HepG2 (cell line): ENCODE measurements at regions not wholly inside any gene's neighbourhood (a gene's known extent, or its start where the extent isn't known, plus 50 kb on each side); places are given as distances from the start of the nearest gene placed in this dataset.

Source experiments
- ATAC-seq: fragments of 200-7000 bp; cut with Tn5 transposase; 3 replicates; pipeline ENCODE4 v1.9.1; 2020; ENCODE audit warnings: mild to moderate bottlenecking, moderate library complexity
- BruUV-seq: library from RNA; stranded (reverse); fragments of 400-500 nt; replicated peaks from 2 replicates; lab custom pipeline; 2021; lab: Mats Ljungman, UMichigan
- CTCF ChIA-PET: fragments of 300-600 bp; formaldehyde crosslinking; extraction: SDS; loops from one replicate; lab custom pipeline; 2021; ENCODE audit warnings: low total read pairs, inconsistent platforms, low intra/inter-chr PET ratio; lab: Yijun Ruan, JAX
- POLR2A ChIA-PET: fragments of 350-600 bp; sonication (Branson Sonifier 250); formaldehyde crosslinking; loops from one replicate; lab custom pipeline; 2020; ENCODE audit warnings: antibody characterized with exemption, inconsistent platforms; lab: Yijun Ruan, JAX
- DNase-seq: peaks from one replicate; pipeline ENCODE4 v3.0.0-alpha.2; 2015; ENCODE audit warnings: low spot score
- FAIRE-seq: peaks from 3 replicates; lab custom pipeline; 2011; peaks lifted over from hg19 to GRCh38; lab: Jason Lieb, UNC
- H2AFZ ChIP-seq: one replicate; pipeline ENCODE4 v1.6.1; 2011; ENCODE audit warnings: low read length, inconsistent platforms
- H3K27ac ChIP-seq: fragments of 300-600 bp; 3 replicates; pipeline ENCODE4 v1.8.0; 2011; ENCODE audit warnings: mixed run types, mild to moderate bottlenecking, mixed read lengths, low read length, inconsistent platforms; ENCODE audit not compliant: insufficient read depth; ENCODE audit errors: extremely low read length
- H3K27me3 ChIP-seq, 2 experiments: fragments of 200-600 bp in 1 of 2; 2 replicates in 1 of 2; 3 replicates in 1 of 2; pipeline versions ENCODE4 v1.6.0 to v1.8.0; 2011; ENCODE audit warnings: low read length in 2 of 2, mild to moderate bottlenecking in 2 of 2, moderate library complexity in 2 of 2, inconsistent platforms in 1 of 2; ENCODE audit not compliant: insufficient read depth in 2 of 2, control insufficient read depth in 1 of 2
- H3K36me3 ChIP-seq, 2 experiments: fragments of 200-600 bp in 1 of 2; replicated peaks in 1 of 2; 2 replicates in 1 of 2; 3 replicates in 1 of 2; pipeline versions ENCODE4 v1.5.1 to v1.8.0; 2011; ENCODE audit warnings: low read length in 2 of 2, inconsistent platforms in 1 of 2; ENCODE audit not compliant: insufficient read depth in 2 of 2, control insufficient read depth in 1 of 2
- H3K4me1 ChIP-seq: 2 replicates; pipeline ENCODE4 v1.5.1; 2012; ENCODE audit warnings: low read length, inconsistent platforms; ENCODE audit not compliant: insufficient read depth
- H3K4me2 ChIP-seq: 2 replicates; pipeline ENCODE4 v1.6.0; 2011; ENCODE audit warnings: low read depth, low read length, inconsistent platforms
- H3K4me3 ChIP-seq, 3 experiments: fragments of 200-600 bp in 1 of 3; sonication (generic), shearing (Covaris generic) in 1 of 3; replicated peaks in 1 of 3; 2 replicates each; pipeline ENCODE4 v1.5.1; 2011 to 2016; ENCODE audit warnings: low read length in 3 of 3, inconsistent platforms in 2 of 3, low read depth in 2 of 3, mild to moderate bottlenecking in 2 of 3, control low read depth in 1 of 3, mixed read lengths in 1 of 3; ENCODE audit not compliant: insufficient read depth in 1 of 3
- H3K79me2 ChIP-seq: one replicate; pipeline ENCODE4 v1.6.1; 2011; ENCODE audit warnings: low read length, inconsistent platforms; ENCODE audit not compliant: insufficient read depth
- H3K9ac ChIP-seq: 2 replicates; pipeline ENCODE4 v1.6.0; 2011; ENCODE audit warnings: mild to moderate bottlenecking, low read depth, low read length, inconsistent platforms; ENCODE audit not compliant: insufficient read depth
- H3K9me3 ChIP-seq: 2 replicates; pipeline ENCODE4 v1.5.1; 2012; ENCODE audit warnings: mild to moderate bottlenecking, low read length
- H4K20me1 ChIP-seq: 2 replicates; pipeline ENCODE4 v1.6.0; 2011; ENCODE audit warnings: inconsistent platforms, mild to moderate bottlenecking, low read length, moderate library complexity; ENCODE audit not compliant: insufficient read depth
- CBX1 ChIP-seq: IDR thresholded peaks from one replicate; pipeline ENCODE4 v1.6.1; 2016; ENCODE audit warnings: antibody characterized with exemption, low read depth
- MAFG ChIP-seq: sonication (generic); formaldehyde crosslinking; IDR thresholded peaks from 2 replicates; pipeline ENCODE4 v1.5.1; 2020; ENCODE audit warnings: mild to moderate bottlenecking, missing genetic modification reagents
- PRDM4 ChIP-seq: sonication (generic); formaldehyde crosslinking; IDR thresholded peaks from 2 replicates; pipeline ENCODE4 v1.9.0; 2021; ENCODE audit warnings: missing genetic modification reagents, borderline replicate concordance
- RAD21 ChIP-seq: fragments of 450-650 bp; formaldehyde crosslinking; IDR thresholded peaks from 2 replicates; pipeline ENCODE4 v1.5.0; 2020; ENCODE audit warnings: mild to moderate bottlenecking
- SMAD3 ChIP-seq: sonication (generic); formaldehyde crosslinking; IDR thresholded peaks from 2 replicates; pipeline ENCODE4 v1.4.0; 2020; ENCODE audit warnings: missing genetic modification reagents
- SP140L ChIP-seq: sonication (generic); formaldehyde crosslinking; IDR thresholded peaks from 2 replicates; pipeline ENCODE4 v1.4.0; 2020; ENCODE audit warnings: missing genetic modification reagents, borderline replicate concordance
- TBL1XR1 ChIP-seq: fragments of 150-350 bp; IDR thresholded peaks from 2 replicates; pipeline ENCODE4 v1.6.1; 2014; ENCODE audit warnings: borderline replicate concordance, low read length; ENCODE audit not compliant: partially characterized antibody
- ZNF350 ChIP-seq: sonication (generic); formaldehyde crosslinking; IDR thresholded peaks from 2 replicates; pipeline ENCODE4 v1.4.0; 2020; ENCODE audit warnings: mild to moderate bottlenecking, low read depth, missing genetic modification reagents, borderline replicate concordance
- ZNF574 ChIP-seq: sonication (generic); formaldehyde crosslinking; IDR thresholded peaks from 2 replicates; pipeline ENCODE4 v1.4.0; 2020; ENCODE audit warnings: missing genetic modification reagents
- ZNF740 ChIP-seq: sonication (generic); formaldehyde crosslinking; IDR thresholded peaks from 2 replicates; pipeline ENCODE4 v1.4.0; 2020; ENCODE audit warnings: missing genetic modification reagents
- ZSCAN25 ChIP-seq: sonication (generic); formaldehyde crosslinking; IDR thresholded peaks from 2 replicates; pipeline ENCODE4 v1.8.0; 2022; ENCODE audit warnings: mild to moderate bottlenecking, missing genetic modification reagents
- WGBS: methylation state at CpG from one replicate; pipeline ENCODE4 v1.1.6; 2017; ENCODE audit warnings: low lambda C conversion rate; 5-methylcytosine and 5-hydroxymethylcytosine counted together
- in situ Hi-C: cut with HindIII; loops from 2 replicates; pipeline ENCODE4 v1.10.0; 2017; ENCODE audit warnings: low pct_unique_long_range_greater_than_20kb; ENCODE audit not compliant: extremely low pct_ligation_motif_present
- intact Hi-C: fragments of 100-400 bp; cut with micrococcal nuclease; formaldehyde crosslinking; loops from one replicate; pipeline ENCODE4 v1.10.0; 2022; ENCODE audit not compliant: unreplicated experiment
- TF ChIP-seq, protein P1 (sequence below): sonication (generic); formaldehyde crosslinking; IDR thresholded peaks from 2 replicates; pipeline ENCODE4 v1.4.0; 2020; ENCODE audit warnings: missing genetic modification reagents, borderline replicate concordance

GRCh38 chr3:112734736-112735350, 93.9 kb upstream of the CCDC80 start (continued):
- TF ChIP-seq TBL1XR1 (no peak), PRDM4 (CRISPR knock-in tag) (no peak), CBX1 (no peak)
- TF ChIP-seq, all 625 proteins: peak for 6

GRCh38 chr3:112734171-112734570, 93.2 kb upstream of the CCDC80 start:
- Histone ChIP-seq H3K4me2 (no peak overlapping the region), H3K79me2 (no peaks in the 10 kb centered on the region), H3K27me3 (peaks cover 0 to 3% of the 10 kb centered on the region in 2 experiments; a peak in 1 of 5 replicates), H3K36me3 (no peaks in the 10 kb centered on the region), H3K9ac (no peak overlapping the region), H3K4me1 (no peaks in the 10 kb centered on the region), H3K4me3 (no peak overlapping the region), H3K9me3 (no peaks in the 10 kb centered on the region), H2AFZ (no peak overlapping the region), H3K27ac (no peak overlapping the region), H4K20me1 (no peaks in the 10 kb centered on the region)
- WGBS, result 0% methylated on average over 2 of the region's 2 CpGs
- DNase-seq (no peak), FAIRE-seq (no peak), ATAC-seq (no peak)
- no TSS peak for BruUV-seq
- intact Hi-C loops (loop anchor here (1.0 to 2.0 kb wide), 3 partner anchors 81 to 245 kb away; no protein-coding TSS in a partner anchor), in situ Hi-C loops (no loop called here)
- POLR2A ChIA-PET, result no interaction called here
- CTCF ChIA-PET, result interaction anchor here (1.4 kb wide), 1 partner anchor 245 kb away, joined by 8 read pairs; no protein-coding TSS in a partner anchor
- TF ChIP-seq ZNF740 (CRISPR knock-in tag), result no peak
- no peak for TF ChIP-seq ZNF350 (CRISPR knock-in tag)
- TF ChIP-seq MAFG (CRISPR knock-in tag), result no peak
- no peak for TF ChIP-seq ZNF574
- TF ChIP-seq SMAD3 (CRISPR knock-in tag), result no peak
- TF ChIP-seq, protein P1, sequence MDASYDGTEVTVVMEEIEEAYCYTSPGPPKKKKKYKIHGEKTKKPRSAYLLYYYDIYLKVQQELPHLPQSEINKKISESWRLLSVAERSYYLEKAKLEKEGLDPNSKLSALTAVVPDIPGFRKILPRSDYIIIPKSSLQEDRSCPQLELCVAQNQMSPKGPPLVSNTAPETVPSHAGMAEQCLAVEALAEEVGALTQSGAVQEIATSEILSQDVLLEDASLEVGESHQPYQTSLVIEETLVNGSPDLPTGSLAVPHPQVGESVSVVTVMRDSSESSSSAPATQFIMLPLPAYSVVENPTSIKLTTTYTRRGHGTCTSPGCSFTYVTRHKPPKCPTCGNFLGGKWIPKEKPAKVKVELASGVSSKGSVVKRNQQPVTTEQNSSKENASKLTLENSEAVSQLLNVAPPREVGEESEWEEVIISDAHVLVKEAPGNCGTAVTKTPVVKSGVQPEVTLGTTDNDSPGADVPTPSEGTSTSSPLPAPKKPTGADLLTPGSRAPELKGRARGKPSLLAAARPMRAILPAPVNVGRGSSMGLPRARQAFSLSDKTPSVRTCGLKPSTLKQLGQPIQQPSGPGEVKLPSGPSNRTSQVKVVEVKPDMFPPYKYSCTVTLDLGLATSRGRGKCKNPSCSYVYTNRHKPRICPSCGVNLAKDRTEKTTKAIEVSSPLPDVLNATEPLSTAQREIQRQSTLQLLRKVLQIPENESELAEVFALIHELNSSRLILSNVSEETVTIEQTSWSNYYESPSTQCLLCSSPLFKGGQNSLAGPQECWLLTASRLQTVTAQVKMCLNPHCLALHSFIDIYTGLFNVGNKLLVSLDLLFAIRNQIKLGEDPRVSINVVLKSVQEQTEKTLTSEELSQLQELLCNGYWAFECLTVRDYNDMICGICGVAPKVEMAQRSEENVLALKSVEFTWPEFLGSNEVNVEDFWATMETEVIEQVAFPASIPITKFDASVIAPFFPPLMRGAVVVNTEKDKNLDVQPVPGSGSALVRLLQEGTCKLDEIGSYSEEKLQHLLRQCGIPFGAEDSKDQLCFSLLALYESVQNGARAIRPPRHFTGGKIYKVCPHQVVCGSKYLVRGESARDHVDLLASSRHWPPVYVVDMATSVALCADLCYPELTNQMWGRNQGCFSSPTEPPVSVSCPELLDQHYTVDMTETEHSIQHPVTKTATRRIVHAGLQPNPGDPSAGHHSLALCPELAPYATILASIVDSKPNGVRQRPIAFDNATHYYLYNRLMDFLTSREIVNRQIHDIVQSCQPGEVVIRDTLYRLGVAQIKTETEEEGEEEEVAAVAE (CRISPR knock-in tag), result no peak
- TF ChIP-seq SP140L, result no peak
- no peak for TF ChIP-seq RAD21 (CRISPR knock-in tag)
- TF ChIP-seq ZSCAN25 (CRISPR knock-in tag), result no peak
